HG03135 (cell line): ENCODE measurements at regions not wholly inside any gene's neighbourhood (a gene's known extent, or its start where the extent isn't known, plus 50 kb on each side); places are given as distances from the start of the nearest gene placed in this dataset.
"Not testable (repeated sequence)": the region's sequence is repeated elsewhere in the genome, so short reads cannot be mapped to it uniquely, and the experiment has no call there.

Source experiments
- ATAC-seq: cut with Tn5 transposase; IDR thresholded peaks from one replicate; pipeline ENCODE4 v1.9.1; 2021; ENCODE audit warnings: mild to moderate bottlenecking, moderate library complexity; ENCODE audit not compliant: unreplicated experiment

DNA sequence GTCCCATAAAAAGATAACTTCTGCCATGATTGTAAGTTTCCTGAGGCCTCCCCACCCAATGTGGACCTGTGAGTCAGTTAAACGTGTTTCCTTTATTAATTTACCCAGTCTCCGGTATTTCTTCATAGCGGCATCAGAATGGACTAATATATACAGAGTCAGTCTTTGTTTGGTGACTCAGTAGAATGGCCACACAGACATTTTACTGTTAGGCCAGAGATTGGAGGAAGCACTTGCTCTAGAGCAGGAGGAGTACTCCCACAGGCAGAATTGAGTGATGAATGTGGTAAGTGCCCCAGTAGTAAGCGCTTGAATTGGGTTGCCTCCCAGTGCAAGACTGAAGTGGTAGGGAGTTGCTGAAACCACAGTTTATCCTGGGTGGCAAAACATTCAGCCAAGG lies 149.5 kb upstream of the SMIM30 start:
- no peak for ATAC-seq

DNA sequence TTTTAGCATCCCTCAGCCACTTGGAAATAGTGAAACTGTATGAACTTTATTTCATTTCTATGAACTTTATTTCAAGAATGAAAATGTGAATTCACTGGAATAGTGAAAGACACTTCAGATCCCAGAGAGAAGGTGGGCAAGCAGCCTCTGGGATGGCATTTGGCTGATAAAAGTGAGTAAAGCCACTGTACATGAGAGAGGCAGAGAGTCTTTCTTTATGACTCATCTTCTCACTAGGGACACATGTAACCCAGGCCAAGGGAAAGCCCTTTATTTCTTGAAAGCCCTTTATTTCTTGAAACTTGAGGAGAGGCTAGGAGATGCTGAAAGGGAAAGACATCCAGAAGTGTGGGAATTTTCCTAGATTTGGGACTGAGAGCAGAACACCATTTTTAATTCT lies 148.9 kb upstream of the SMIM30 start:
- ATAC-seq: no peak

DNA sequence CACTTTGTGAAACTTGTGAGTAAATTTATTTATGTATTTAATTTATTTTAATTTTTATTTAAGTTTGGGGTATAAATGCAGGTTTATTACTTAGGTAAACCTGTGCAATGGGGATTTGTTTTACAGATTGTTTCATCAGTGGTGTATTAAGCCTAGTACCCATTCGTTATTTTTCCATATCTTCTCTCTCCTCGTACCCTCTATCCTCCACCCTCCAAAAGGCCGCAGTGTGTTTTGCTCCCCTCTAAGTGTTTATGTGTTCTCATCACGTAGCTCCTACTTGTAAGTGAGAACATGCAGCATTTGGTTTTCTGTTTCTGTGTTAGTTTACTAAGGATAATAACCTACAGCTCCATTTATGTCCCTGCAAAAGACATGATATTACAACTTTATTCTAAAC lies 145.4 kb upstream of the SMIM30 start:
- no peak for ATAC-seq

DNA sequence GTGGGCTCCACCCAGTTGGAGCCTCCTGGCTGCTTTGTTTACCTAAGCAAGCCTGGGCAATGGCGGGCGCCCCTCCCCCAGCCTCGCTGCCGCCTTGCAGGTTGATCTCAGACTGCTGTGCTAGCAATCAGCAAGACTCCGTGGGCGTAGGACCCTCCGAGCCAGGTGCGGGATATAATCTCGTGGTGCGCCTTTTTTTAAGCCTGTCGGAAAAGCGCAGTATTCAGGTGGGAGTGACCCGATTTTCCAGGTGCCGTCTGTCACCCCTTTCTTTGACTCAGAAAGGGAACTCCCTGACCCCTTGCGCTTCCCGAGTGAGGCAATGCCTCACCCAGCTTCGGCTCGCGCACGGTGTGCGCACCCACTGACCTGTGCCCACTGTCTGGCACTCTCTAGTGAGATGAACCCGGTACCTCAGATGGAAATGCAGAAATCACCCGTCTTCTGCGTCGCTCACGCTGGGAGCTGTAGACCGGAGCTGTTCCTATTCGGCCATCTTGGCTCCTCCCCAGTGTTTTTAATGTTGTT lies 144.9 kb upstream of the SMIM30 start:
- not testable (repeated sequence) for ATAC-seq

DNA sequence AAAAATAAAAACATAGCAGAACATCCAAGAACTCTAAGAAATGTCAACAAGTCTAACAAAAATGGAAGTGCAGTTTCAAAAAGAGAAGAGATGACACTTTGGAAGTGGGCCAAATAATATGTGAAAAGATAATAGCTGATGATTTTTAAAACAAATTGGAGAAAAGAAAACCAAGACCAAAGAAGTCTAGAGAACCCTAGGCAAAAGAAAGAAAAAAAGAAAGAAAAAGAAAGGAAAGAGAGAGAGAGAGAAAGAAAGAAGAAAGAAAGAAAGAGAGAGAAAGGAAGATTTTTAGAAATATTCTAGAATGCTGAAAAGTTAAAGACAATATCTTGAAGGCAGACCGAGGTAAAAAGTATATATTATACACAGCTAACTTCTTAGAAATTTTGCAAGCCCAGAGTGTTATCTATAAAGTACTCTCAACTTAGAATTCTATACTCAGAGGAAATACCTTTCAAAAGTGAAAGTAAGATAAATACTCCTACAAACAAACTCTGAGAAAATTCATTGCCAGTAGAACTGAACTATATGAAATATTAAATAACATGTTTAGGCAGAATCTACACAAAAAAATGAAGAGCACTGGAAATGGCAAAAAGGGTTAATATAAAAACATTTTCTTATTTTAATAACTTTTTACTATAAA lies 138.7 kb upstream of the SMIM30 start:
- ATAC-seq: no peak

DNA sequence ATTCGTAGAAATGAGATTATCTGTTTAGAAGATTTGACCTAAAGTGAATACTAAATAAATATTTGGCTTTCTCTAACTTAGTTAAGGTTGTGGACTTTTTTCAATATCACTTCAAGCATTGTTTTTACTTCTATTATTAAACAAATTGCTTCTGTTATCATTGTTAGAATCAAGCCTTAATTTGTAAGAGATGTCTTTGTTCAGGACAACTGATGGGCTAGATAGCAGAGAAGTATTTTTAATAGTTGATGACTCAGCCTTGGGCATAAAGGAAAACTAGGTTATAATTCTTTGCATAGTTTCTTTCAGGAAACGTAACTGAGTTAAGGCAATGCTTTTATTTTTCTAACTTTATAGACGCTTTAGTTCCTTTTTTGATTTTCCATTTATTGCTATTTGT lies 128.8 kb upstream of the SMIM30 start:
- no peak for ATAC-seq

DNA sequence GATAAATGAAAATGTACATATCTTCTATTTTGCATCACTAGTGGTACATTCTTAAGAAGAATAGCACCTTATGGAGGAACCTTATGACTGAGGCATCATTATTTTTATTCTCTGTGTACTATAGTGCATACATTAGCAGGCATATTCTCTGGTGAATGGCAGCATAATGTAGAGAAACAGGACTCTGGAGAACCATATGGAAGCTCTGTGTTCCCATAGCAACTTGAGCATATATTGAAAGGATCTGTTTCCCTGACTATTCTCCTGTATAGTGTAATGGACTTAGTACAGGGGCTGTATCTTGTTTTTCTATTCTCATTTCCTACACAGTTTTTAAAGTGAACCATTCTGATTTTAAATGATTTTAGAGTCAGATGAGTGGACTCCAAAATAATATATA lies 128.4 kb upstream of the SMIM30 start:
- no peak for ATAC-seq

DNA sequence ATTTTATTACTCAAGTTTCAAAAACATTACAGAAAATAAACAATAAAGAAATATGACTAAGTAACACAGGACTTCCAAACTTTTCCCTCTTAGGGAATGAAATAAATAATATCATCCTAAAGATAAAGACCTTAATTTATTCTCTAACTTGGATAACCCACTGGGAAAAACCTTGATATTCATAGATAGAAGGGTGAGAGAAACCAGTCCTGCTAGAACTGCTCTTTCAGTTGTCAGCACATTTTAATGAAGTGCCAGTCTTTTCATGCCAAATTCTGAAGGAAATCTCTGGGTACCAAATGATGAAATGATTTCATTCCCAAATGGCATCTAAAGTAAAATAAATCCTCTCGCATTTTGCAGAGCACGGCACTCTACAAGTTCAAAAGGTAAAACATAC lies 114.5 kb upstream of the SMIM30 start:
- ATAC-seq: no peak

DNA sequence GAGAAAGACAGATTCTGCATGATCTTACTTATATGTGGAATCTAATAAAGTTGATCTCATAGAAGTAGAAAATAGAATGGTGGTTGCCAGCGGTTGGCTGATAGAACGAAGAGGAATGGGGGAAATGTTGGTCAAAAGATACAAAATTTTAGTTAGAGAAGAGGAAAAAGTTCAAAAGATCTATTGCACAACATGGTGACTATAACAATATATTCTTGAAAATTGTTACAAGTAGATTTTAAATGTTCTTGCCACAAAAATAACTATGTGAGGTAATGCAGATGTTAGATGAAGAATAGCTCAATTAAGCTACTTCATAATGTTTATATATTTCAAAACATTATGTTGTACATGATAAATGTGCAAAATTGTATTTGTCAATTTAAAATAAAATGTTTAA lies 112.3 kb upstream of the SMIM30 start:
- no peak for ATAC-seq

DNA sequence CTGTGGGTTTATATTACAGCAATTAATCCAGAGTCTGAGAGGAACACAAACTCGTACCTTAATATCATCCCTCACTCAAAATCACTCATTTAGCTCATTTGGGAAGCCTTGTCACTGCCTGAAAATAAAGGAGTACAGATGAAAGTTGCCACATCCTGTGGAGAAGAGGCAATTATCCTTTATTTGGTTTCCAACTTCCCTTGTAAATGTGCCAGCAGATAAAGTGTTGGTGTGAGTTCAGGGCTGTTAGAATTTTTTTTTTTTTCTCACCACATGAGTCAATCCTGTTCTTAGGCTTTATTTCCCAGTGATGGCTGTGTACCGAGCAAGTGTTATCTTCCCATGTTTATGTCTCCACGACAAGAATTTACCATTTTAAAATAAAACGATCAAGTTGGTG lies 99.0 kb upstream of the SMIM30 start:
- no peak for ATAC-seq

DNA sequence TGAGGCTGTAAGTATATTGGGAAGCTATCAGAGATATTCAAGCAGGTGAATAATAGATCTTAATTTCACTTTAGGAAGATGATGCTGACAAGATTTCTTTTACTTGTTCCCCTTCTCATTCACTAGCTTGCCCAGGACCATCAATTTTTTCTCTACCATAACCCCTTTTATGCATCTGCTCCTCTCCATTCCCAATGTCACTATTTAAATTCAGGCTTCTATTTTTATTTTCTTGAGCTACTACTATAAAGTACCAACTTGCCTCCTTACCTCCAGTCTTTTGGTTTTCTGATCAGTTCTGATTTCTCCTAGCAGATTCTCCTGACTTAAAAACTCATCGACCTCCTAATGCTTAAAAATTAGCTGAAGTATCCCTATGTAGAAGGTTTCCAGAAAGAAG lies 97.7 kb upstream of the SMIM30 start:
- ATAC-seq: no peak

DNA sequence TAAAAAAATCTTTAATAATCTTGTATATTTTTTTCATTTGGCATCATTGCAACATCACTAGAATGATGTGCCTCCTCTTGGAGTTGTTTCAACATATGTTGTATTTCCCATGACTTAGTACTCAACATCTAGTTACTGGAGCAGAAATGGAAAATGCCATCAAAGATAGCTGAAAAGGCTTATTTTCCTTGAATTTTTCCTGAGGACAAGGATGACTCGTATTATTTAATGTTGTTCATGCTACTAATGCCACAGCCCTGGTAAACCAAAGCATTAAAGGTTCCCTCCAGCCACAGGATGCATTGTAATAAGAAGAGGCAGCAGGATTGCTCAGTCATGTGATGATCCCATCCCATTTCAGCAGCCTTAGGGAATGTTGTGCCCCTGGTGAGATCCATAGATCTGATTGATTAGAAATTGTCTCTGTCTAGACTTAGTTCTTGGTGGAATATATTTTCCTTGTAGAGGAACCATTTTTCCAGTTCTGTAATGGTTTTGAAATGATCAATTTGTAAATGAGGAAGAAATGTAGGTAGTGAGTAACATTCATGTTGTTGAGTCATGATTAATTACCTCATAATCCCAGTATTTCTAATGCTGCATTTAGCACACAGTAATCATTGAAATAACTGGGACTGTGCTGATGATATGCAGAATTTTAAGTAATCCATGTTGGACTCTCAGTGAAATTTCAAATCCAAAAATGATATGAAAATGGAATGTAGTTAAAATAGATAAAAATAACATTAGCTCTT lies 91.3 kb upstream of the SMIM30 start:
- ATAC-seq: no peak

DNA sequence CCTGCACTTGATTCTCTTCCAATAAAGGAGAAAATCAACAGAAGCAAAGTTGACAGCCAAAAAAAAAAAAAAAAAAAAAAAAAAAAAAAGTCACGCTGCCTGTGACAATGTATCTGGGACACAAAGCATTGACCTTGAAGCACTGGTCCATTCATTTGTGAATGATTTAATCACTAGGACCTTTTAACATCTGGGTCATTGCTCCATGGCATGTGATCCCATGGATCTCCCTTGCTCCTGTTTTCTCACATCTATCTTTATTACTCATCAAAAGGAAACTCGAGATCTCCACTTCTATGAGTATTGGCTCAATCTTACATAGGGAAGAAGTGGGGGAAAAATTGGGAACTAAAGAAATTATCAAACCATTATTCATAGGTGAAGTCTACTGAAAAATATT lies 89.6 kb upstream of the SMIM30 start:
- no peak for ATAC-seq

DNA sequence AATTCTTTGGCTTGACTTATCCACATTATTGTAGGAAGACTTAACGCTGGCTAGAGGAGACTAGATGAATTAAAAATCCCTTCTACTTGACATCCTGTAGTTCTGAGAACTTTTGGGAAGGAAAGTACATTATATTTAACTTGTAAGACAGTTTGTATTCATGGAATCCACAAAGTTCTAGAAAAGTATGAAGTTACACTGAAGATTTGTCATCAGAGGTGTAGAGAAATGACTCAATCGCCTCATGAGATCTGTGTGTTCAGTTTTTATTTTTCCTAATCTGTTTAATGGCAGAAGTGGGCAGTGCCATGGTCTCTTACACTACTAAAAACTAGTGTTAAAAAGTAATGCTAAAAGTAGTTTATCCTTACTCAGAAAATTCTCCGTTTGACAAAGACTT lies 89.1 kb upstream of the SMIM30 start:
- no peak for ATAC-seq

DNA sequence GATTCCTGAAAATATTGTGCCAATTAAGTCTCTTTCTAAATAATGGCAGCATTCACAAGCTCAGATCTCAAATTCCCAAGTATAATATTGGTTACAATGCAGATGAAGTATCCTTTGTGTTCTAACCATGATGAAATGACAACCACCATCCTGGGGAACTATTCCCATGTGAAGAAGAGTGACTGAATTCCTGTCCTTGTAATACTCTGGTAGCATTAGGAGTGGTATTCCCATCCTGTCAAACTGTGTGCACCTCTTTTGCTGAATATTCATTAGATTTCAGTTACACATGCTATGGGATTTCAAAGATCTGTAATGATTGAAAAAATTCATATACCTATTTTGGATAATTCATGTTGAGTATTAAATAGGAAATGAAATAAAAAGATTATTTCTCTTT lies 86.1 kb upstream of the SMIM30 start:
- ATAC-seq: no peak

DNA sequence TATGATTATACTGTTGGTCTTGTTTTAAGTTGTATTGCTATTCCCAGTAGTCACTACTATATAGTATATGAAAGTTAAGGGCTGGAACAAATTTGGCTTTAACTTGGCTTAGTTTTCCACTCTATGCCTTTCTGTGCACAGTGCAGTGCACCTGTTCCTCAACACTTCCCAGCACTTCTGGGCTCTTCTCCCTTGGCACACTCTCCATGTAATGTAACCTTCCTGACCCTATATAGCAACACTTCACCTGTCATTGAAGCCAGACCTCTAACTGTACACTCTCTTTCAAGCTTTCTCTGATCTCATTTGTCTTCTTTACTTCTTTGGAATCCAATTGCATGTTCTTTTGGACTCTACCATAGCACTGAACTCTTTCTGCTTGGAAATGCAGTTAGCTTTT lies 83.9 kb upstream of the SMIM30 start:
- no peak for ATAC-seq

DNA sequence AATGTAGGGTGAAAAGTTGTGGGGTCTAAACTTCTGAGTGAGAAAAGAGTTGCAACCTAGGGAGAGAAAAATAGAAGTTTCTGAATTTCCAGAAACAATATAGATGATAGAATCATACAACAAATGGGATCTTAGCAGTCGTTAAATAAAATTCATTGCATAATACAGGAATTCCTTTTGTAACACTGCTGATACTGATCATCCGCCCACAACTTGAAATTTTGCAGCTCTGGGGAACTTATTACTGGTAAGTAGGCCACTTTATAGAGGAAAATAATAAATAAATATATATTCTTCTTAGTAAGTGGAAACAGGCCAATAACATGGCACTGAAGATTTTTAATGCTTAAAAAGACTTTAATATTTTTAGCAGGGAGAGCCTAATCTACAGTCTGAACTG lies 81.9 kb upstream of the SMIM30 start:
- ATAC-seq: no peak

DNA sequence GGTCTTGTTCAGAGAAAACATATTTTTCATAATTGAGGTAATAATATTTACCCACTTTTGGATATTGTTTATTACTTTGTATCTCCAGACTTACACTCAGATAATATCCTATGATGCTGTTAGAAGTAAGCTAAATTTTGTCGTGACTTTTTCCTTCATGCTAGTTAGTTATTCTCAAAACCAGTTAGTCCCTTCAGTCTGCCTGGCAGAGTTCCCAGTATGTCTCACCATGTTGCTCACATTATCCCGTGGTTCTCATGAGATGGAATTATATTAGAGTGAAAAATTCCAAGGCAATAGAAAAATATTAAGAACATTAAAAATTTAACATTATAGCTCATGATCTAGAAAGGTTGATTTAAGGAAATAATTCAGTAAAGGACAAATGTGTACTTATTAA lies 81.5 kb upstream of the SMIM30 start:
- ATAC-seq: no peak

DNA sequence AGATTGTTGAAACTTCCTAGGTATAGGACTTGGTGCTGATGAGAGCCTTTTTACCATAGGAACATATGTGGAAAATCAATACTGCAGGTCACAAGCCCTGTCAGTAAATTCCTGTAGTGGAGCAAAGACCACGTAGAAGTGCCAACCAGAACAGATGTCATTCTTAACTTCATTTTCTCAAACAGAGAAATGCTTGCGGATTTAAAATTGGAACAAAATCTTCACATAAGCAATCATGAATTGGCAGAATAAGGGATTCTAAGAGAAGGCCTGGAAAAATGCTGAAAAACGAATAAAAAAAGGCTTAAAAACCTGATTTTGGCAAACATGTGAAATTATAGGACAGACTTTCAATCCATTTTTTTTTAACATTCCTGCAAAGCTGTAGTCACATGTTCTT lies 80.8 kb upstream of the SMIM30 start:
- ATAC-seq: no peak

DNA sequence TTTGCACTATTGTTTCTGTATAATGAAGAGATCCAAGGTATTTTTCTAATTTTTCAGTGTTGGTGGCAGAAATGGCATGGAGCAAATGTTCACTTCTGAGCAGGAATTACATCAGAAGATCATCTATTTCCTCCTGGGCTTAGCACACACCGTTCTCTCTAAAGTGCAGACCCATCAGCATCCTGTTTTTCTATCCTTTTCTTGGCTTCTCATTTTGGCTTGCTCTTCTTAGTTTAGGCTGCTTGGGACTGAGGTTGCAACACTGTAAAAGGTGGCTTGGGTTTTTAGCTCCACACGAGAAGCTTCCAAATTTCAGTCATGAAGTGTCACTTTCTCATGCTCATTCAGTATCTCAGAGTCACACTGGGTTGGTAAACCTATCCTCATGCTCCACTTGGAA lies 79.9 kb upstream of the SMIM30 start:
- no peak for ATAC-seq

DNA sequence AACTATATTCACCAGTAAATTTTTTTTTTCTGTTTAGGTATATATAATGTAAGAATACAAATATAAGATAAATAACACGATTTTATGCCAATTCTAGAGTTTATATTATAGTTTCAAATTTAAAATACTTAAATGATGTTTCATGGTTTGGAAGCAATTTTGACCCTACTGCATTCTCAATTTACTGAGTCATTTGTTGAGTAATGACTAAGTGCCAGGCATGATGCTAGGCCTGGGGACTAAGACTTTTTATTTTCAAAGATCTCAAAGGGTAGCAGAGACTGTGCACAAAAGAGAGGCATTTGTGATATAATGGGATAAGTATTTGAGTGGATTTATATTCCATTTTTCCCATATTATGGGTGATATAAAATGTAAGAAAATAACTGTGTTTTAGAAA lies 78.9 kb upstream of the SMIM30 start:
- ATAC-seq: no peak

DNA sequence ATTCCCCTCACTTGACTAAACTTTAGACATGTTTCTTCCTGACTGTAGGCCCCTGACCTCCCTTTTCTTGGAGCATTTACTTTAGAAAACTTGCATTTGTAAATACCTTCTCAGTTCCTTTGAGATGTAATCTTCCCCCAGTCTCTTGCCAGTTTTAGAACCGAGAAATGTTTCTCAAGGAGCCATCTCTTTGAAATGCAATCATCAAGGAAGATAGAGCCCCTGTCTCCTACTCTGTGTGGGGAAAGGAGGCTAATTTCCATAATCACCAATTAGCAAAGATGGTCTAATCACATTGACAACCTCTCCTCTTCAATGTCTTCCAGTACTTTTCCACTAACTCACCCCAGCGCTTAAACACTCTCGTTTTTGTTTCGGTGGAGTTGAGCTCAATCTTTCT lies 70.0 kb upstream of the SMIM30 start:
- ATAC-seq: no peak

DNA sequence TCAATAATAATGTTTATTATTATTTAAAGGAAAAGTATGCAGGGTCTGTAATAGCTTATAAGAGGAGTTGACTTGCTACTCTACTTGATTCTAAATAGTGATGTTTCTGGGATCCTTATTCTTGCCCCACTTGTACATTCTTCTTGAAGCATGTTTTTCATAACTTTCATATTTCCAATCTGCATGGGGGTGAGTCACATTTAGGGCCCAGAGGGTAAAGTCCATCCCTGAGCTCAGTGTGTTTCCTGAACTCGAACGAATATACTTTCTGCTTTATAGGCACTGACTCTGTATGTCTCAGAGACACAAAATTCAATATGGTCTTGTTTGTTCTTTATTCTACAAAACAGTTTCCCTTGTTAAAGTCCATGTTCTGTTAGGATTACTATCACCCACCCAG lies 61.0 kb upstream of the SMIM30 start:
- ATAC-seq: no peak
